HG03159 (cell line): ENCODE measurements at regions not wholly inside any gene's neighbourhood (a gene's known extent, or its start where the extent isn't known, plus 50 kb on each side); places are given as distances from the start of the nearest gene placed in this dataset.
"Not testable (repeated sequence)": the region's sequence is repeated elsewhere in the genome, so short reads cannot be mapped to it uniquely, and the experiment has no call there.

ENCODE experiments used
- ATAC-seq: cut with Tn5 transposase; IDR thresholded peaks from one replicate; pipeline ENCODE4 v1.9.1; 2021; ENCODE audit warnings: mild to moderate bottlenecking, moderate library complexity; ENCODE audit not compliant: unreplicated experiment

GRCh38 chr7:6882321-6882721 lies 56.2 kb upstream of the CCZ1B start:
- ATAC-seq = not testable (repeated sequence)

- not testable (repeated sequence) for ATAC-seq
These were observed 57.7 kb upstream of the CCZ1B start for GRCh38 chr7:6883756-6884155.

GRCh38 chr7:6886198-6886597 lies 60.1 kb upstream of the CCZ1B start:
- ATAC-seq = no peak

GRCh38 chr7:6888267-6889045 lies 62.4 kb upstream of the CCZ1B start:
- not testable (repeated sequence) for ATAC-seq

- no peak for ATAC-seq
These were observed 63.3 kb upstream of the CCZ1B start for GRCh38 chr7:6889252-6889812.

GRCh38 chr7:6902097-6902518 lies 76.0 kb upstream of the CCZ1B start:
- not testable (repeated sequence) for ATAC-seq

GRCh38 chr7:6903289-6903688 lies 77.2 kb upstream of the CCZ1B start:
- ATAC-seq = not testable (repeated sequence)

- ATAC-seq = not testable (repeated sequence)
These were observed 77.7 kb upstream of the CCZ1B start for GRCh38 chr7:6903792-6904191.

GRCh38 chr7:6917258-6917657 lies 91.2 kb upstream of the CCZ1B start:
- no peak for ATAC-seq

- ATAC-seq = not testable (repeated sequence)
These were observed 93.1 kb upstream of the CCZ1B start for GRCh38 chr7:6919169-6919568.

- not testable (repeated sequence) for ATAC-seq
These were observed 98.4 kb upstream of the CCZ1B start for GRCh38 chr7:6924523-6924922.

- not testable (repeated sequence) for ATAC-seq
These were observed 100.4 kb upstream of the CCZ1B start for GRCh38 chr7:6926193-6927174.

- ATAC-seq = not testable (repeated sequence)
These were observed 101.6 kb upstream of the CCZ1B start for GRCh38 chr7:6927643-6928042.

GRCh38 chr7:6929588-6929987 lies 103.5 kb upstream of the CCZ1B start:
- not testable (repeated sequence) for ATAC-seq

- not testable (repeated sequence) for ATAC-seq
These were observed 104.1 kb upstream of the CCZ1B start for GRCh38 chr7:6930081-6930635.

GRCh38 chr7:6930787-6931186 lies 104.7 kb upstream of the CCZ1B start:
- not testable (repeated sequence) for ATAC-seq

GRCh38 chr7:6931456-6931855 lies 105.4 kb upstream of the CCZ1B start:
- not testable (repeated sequence) for ATAC-seq

GRCh38 chr7:6933954-6934632 lies 108.0 kb upstream of the CCZ1B start:
- not testable (repeated sequence) for ATAC-seq

GRCh38 chr7:6934981-6935380 lies 108.9 kb upstream of the CCZ1B start:
- ATAC-seq = no peak

GRCh38 chr7:6936626-6937025 lies 110.6 kb upstream of the CCZ1B start:
- ATAC-seq = not testable (repeated sequence)
